Esophagus squamous epithelium (tissue), 5 donors: ENCODE measurements at regions not wholly inside any gene's neighbourhood (a gene's known extent, or its start where the extent isn't known, plus 50 kb on each side); places are given as distances from the start of the nearest gene placed in this dataset.

Source experiments
- DNase-seq: peaks from one replicate; lab custom pipeline; 2025; lab: John Stamatoyannopoulos, UW
- H3K27ac ChIP-seq, 4 donors: fragments of 200-600 bp; sonication (generic); one replicate each; pipeline ENCODE4 v1.5.1; 2016 to 2019; ENCODE audit warnings: mild to moderate bottlenecking in 1 of 4
- H3K27me3 ChIP-seq, 4 donors: fragments of 200-600 bp; sonication (generic); 1 replicate in 3 of 4; 2 replicates in 1 of 4; pipeline versions ENCODE4 v1.5.1 to v1.6.0; 2017 to 2021; ENCODE audit warnings: antibody characterized with exemption in 1 of 4
- H3K36me3 ChIP-seq, 3 donors: fragments of 200-600 bp; sonication (generic); one replicate each; pipeline ENCODE4 v1.5.1; 2016 to 2019
- H3K4me1 ChIP-seq, 3 donors: fragments of 200-600 bp; sonication (generic); one replicate each; pipeline ENCODE4 v1.5.1; 2017 to 2019
- H3K4me3 ChIP-seq, 4 donors: fragments of 200-600 bp; sonication (generic); 1 replicate in 3 of 4; 2 replicates in 1 of 4; pipeline ENCODE4 v1.5.1; 2016 to 2019; ENCODE audit warnings: mild to moderate bottlenecking in 2 of 4, moderate library complexity in 1 of 4
- H3K9me3 ChIP-seq, 3 donors: fragments of 200-600 bp; sonication (generic); one replicate each; pipeline ENCODE4 v1.5.1; 2016 to 2019
- POLR2A ChIP-seq, 4 donors: fragments of 450-650 bp; IDR thresholded peaks; one replicate each; pipeline ENCODE4 v1.6.1; 2017; ENCODE audit warnings: antibody characterized with exemption in 4 of 4, mild to moderate bottlenecking in 4 of 4, moderate library complexity in 3 of 4
- WGBS, 2 donors: methylation state at CpG; one replicate each; pipeline ENCODE4 v1.1.5; 2018; 5-methylcytosine and 5-hydroxymethylcytosine counted together
- intact Hi-C: fragments of 100-400 bp; cut with DNase I; formaldehyde crosslinking; loops from one replicate; pipeline ENCODE4 v1.15.0; 2022
- TF ChIP-seq, protein P1 (sequence below), 6 experiments: fragments of 450-650 bp in 4 of 6; fragments of 200-600 bp in 2 of 6; sonication (generic) in 2 of 6; IDR thresholded peaks; one replicate each; pipeline ENCODE4 v1.5.1; 2016 to 2019; ENCODE audit warnings: antibody characterized with exemption in 6 of 6, mild to moderate bottlenecking in 4 of 6, moderate library complexity in 4 of 6
- donor health status: DM: yes; HTN: yes; CAD: no.

DNA sequence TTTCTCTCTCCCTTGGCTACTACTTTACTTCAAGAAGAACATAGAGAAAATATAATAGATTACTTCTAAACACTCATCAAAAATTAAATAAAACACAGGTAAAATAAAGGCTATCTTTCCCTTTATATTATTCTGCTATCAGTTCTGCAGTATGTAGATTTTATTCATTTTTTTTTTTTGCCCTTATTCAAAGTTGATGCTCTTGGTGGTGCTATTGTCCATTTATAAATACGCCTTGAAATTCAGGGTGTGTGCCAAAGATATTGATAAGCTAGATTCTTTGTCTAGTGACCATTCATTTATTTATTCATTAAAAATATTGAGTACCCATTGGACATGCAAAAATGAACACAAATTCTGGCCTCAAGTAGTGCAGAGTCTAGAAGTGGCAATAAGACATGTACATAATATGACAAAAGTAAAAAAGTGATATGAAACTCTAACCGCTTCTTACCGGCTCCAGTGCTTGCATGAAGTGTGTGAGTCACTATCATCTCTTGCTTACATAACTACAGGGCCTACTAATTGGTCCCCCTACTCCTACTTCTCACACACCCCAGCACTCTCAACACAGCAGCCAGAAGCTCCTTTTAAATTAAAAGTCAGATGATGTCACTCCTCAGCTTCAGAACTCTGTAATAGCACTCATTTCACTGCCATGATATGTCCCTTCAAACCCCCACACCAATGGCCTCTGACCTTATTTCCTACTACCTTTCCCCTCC, 208.3 kb upstream of the FANCL start:
- intact Hi-C loops: no loop called here
- Histone ChIP-seq H3K27ac (no peak overlapping the region), H3K27me3 (no peaks in the 10 kb centered on the region), H3K9me3 (no peaks in the 10 kb centered on the region), H3K36me3 (no peaks in the 10 kb centered on the region), H3K4me1 (no peaks in the 10 kb centered on the region), H3K4me3 (no peak overlapping the region)
- DNase-seq: no peak
- WGBS, 2 donors: 58 to 64% methylated on average over 3 of the region's 3 CpGs
- no peak for TF ChIP-seq POLR2A (IDR thresholded peaks at IDR 0.05)
- TF ChIP-seq, protein P1, sequence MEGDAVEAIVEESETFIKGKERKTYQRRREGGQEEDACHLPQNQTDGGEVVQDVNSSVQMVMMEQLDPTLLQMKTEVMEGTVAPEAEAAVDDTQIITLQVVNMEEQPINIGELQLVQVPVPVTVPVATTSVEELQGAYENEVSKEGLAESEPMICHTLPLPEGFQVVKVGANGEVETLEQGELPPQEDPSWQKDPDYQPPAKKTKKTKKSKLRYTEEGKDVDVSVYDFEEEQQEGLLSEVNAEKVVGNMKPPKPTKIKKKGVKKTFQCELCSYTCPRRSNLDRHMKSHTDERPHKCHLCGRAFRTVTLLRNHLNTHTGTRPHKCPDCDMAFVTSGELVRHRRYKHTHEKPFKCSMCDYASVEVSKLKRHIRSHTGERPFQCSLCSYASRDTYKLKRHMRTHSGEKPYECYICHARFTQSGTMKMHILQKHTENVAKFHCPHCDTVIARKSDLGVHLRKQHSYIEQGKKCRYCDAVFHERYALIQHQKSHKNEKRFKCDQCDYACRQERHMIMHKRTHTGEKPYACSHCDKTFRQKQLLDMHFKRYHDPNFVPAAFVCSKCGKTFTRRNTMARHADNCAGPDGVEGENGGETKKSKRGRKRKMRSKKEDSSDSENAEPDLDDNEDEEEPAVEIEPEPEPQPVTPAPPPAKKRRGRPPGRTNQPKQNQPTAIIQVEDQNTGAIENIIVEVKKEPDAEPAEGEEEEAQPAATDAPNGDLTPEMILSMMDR (IDR thresholded peaks at IDR 0.05): no peak

DNA sequence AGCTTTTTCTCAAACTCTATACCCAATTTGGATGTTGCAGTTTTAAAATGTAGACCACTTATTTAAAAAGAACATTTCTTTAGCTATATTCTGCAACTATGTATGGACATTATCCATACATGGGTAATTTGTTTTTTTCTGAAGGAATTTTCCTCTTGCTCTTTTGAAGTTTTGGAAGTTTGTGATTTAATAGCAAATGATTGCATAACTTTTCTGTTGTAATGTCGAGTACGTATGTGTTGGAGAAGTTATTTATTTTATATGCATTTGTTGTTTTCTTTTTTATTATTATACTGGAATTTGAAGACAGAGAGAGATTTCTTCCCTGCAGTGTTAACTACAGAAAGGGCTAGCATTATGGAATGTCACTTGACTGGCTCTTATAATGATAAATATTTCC, 207.7 kb upstream of the FANCL start:
- WGBS, 2 donors: 60 to 69% methylated on average over 2 of the region's 2 CpGs
- intact Hi-C loops: no loop called here

DNA sequence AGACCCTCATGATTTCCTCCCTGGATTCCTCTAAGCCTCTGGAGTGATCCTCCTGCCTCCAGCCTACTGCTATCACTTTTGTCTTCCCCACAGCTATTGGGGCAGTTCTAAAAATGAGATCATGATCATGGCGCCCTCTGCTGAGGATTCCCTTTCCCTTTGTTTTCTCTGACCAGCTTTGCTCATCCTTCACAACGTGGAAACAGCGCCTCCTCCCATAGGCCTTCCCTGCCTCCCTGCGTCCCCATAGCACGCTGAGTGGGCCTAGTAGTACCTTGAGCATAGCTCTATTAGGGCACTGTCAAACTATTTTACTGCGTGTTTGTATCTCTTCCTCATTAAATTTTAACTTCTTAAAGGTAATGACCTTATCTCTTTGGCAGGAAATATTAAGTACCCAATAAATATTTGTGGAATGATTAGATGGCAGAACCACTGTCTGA, 207.0 kb upstream of the FANCL start:
- Histone ChIP-seq H3K27me3 (no peaks in the 10 kb centered on the region), H3K4me1 (no peaks in the 10 kb centered on the region), H3K9me3 (no peaks in the 10 kb centered on the region), H3K4me3 (no peak overlapping the region), H3K27ac (no peak overlapping the region), H3K36me3 (no peaks in the 10 kb centered on the region)
- TF ChIP-seq, protein P1 (IDR thresholded peaks at IDR 0.05): peak in 4 of 6 experiments; percentile 8 to 52 (median 24)
- no peak for TF ChIP-seq POLR2A (IDR thresholded peaks at IDR 0.05)
- intact Hi-C loops: no loop called here
- 21 to 37% methylated on average over 6 of the region's 6 CpGs for WGBS, 2 donors
- no peak for DNase-seq

More for the DNA sequence above, 207.7 kb upstream of the FANCL start:
- no peak for DNase-seq
- Histone ChIP-seq H3K9me3 (no peaks in the 10 kb centered on the region), H3K4me3 (no peak overlapping the region), H3K27me3 (no peaks in the 10 kb centered on the region), H3K36me3 (no peaks in the 10 kb centered on the region), H3K27ac (no peak overlapping the region), H3K4me1 (no peaks in the 10 kb centered on the region)
- TF ChIP-seq POLR2A (IDR thresholded peaks at IDR 0.05): no peak
- TF ChIP-seq, protein P1 (IDR thresholded peaks at IDR 0.05): no peak

DNA sequence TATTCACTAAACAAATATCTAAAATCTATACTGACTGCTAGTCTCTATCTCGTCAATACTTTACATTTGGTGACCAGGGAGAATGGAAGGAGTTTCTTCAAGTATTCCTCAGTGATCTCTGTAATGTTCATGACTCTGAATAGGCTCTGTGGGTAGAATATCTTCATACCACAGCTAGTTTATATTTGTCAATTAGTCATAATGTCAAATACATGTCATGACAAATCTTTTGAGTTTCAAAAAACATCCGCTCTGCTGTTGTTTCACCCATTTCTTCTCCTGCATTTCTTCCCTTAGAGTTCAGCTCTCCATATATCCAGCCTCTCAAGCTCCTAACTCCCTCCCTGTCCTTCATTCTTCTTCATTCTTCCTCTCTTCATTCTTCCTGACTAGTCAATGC, 206.5 kb upstream of the FANCL start:
- no peaks in the 10 kb centered on the region for H3K27me3 ChIP-seq
- H3K4me3 ChIP-seq: no peak overlapping the region
- WGBS, 2 donors: 70 to 73% methylated on average over 2 of the region's 2 CpGs
- no peaks in the 10 kb centered on the region for H3K36me3 ChIP-seq
- intact Hi-C loops: no loop called here
- no peak for TF ChIP-seq POLR2A (IDR thresholded peaks at IDR 0.05)
- H3K27ac ChIP-seq: no peak overlapping the region
- H3K9me3 ChIP-seq: no peaks in the 10 kb centered on the region
- no peak for DNase-seq
- no peaks in the 10 kb centered on the region for H3K4me1 ChIP-seq

- Histone ChIP-seq H3K9me3 (no peaks in the 10 kb centered on the region), H3K4me1 (no peaks in the 10 kb centered on the region), H3K36me3 (no peaks in the 10 kb centered on the region), H3K27ac (no peak overlapping the region), H3K4me3 (no peak overlapping the region), H3K27me3 (no peaks in the 10 kb centered on the region)
- 44 to 51% methylated on average over 3 of the region's 3 CpGs for WGBS, 2 donors
- intact Hi-C loops: no loop called here
- no peak for TF ChIP-seq POLR2A (IDR thresholded peaks at IDR 0.05)
- TF ChIP-seq, protein P1 (IDR thresholded peaks at IDR 0.05): no peak
- no peak for DNase-seq
Measured at GRCh38 chr2:58441643-58442042, 200.5 kb upstream of the FANCL start.
